ENCODE measurements at regions not wholly inside any gene's neighbourhood (a gene's known extent, or its start where the extent isn't known, plus 50 kb on each side); places are given as distances from the start of the nearest gene placed in this dataset.

GRCh38 chr4:159871141-159871540, 768.3 kb downstream of the RAPGEF2 start:
- TF ChIP-seq, protein P1, sequence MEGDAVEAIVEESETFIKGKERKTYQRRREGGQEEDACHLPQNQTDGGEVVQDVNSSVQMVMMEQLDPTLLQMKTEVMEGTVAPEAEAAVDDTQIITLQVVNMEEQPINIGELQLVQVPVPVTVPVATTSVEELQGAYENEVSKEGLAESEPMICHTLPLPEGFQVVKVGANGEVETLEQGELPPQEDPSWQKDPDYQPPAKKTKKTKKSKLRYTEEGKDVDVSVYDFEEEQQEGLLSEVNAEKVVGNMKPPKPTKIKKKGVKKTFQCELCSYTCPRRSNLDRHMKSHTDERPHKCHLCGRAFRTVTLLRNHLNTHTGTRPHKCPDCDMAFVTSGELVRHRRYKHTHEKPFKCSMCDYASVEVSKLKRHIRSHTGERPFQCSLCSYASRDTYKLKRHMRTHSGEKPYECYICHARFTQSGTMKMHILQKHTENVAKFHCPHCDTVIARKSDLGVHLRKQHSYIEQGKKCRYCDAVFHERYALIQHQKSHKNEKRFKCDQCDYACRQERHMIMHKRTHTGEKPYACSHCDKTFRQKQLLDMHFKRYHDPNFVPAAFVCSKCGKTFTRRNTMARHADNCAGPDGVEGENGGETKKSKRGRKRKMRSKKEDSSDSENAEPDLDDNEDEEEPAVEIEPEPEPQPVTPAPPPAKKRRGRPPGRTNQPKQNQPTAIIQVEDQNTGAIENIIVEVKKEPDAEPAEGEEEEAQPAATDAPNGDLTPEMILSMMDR (IDR thresholded peaks at IDR 0.05; ENCODE audit: borderline replicate concordance, control extremely low read depth, extremely low read depth, insufficient read depth, missing control alignments): no peak
- in situ Hi-C loops (cut with MboI; ENCODE audit: low sequenced_read_pairs, unreplicated experiment): no loop called here
- no peak for DNase-seq (ENCODE audit: low spot score)

GRCh38 chr4:159881158-159881557, 778.3 kb downstream of the RAPGEF2 start:
- no peak for DNase-seq (ENCODE audit: low spot score)
- in situ Hi-C loops (cut with MboI; ENCODE audit: low sequenced_read_pairs, unreplicated experiment): no loop called here
- TF ChIP-seq, protein P1 (IDR thresholded peaks at IDR 0.05; ENCODE audit: borderline replicate concordance, control extremely low read depth, extremely low read depth, insufficient read depth, missing control alignments): no peak

GRCh38 chr4:159884989-159885388, 782.1 kb downstream of the RAPGEF2 start:
- TF ChIP-seq, protein P1 (IDR thresholded peaks at IDR 0.05; ENCODE audit: borderline replicate concordance, control extremely low read depth, extremely low read depth, insufficient read depth, missing control alignments): no peak
- in situ Hi-C loops (cut with MboI; ENCODE audit: low sequenced_read_pairs, unreplicated experiment): no loop called here
- DNase-seq (ENCODE audit: low spot score): no peak

DNA sequence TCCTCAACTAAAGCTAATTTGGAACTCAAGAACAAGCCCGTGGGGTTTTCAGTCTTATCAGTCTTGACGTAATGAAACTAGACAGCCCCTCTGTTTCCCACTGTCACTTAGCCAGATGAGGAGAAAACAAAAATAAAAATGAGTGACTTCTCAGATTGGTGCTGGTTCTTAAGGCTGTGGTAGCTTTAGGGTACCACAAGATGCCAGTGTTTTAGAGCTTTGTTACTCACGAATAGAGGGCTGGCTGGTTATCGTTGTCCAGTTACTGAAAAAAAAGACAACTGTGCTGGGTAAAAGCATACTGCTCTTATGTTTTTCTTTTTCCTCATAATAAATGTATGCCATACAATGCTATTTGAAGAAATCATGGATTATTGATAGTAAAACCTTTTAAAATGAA, 796.7 kb downstream of the RAPGEF2 start:
- in situ Hi-C loops (cut with MboI; ENCODE audit: low sequenced_read_pairs, unreplicated experiment): no loop called here

DNA sequence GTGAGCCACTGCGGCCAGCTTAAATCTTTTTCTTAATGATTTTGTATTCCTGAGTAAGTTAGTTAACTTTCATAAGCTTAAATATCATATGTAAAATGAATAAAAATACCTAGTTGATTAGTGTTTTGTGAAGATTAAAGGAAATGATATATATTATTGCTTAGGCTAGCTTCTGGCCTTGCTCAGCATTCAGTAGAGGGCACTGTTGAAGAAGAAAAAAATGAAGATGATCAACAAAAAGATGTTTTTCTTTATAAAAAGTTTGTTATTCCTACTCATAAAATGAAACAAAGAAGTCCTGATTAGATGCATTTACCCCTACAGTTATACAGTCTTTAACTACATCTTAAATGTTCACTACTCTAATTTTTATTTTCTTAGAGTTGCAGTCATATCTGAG, 797.7 kb downstream of the RAPGEF2 start:
- in situ Hi-C loops (cut with MboI; ENCODE audit: low sequenced_read_pairs, unreplicated experiment): no loop called here

More for the DNA sequence above, 796.7 kb downstream of the RAPGEF2 start:
- TF ChIP-seq, protein P1 (IDR thresholded peaks at IDR 0.05; ENCODE audit: borderline replicate concordance, control extremely low read depth, extremely low read depth, insufficient read depth, missing control alignments): no peak
- DNase-seq (ENCODE audit: low spot score): no peak

DNA sequence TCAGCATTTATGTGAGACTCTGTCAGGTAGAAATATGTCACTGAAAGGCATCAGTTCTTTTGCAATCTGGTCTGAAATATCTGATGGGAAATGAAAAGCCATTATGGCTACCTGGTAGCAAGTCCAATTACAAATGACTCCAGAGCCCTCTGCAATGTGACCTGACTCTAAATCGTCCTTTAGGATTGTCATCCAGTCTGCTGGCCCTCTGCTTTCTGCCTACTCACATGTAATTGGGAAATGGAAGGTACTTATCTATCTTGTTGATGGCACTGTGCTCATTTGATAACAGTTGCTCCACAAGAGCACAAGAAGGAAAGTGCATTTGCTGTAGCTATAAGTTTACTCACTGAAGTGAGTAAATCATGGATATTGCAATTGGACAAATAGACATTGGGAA, 799.8 kb downstream of the RAPGEF2 start:
- no peak for DNase-seq (ENCODE audit: low spot score)
- TF ChIP-seq, protein P1 (IDR thresholded peaks at IDR 0.05; ENCODE audit: borderline replicate concordance, control extremely low read depth, extremely low read depth, insufficient read depth, missing control alignments): no peak
- in situ Hi-C loops (cut with MboI; ENCODE audit: low sequenced_read_pairs, unreplicated experiment): no loop called here

More for the DNA sequence above, 797.7 kb downstream of the RAPGEF2 start:
- no peak for DNase-seq (ENCODE audit: low spot score)
- TF ChIP-seq, protein P1 (IDR thresholded peaks at IDR 0.05; ENCODE audit: borderline replicate concordance, control extremely low read depth, extremely low read depth, insufficient read depth, missing control alignments): no peak

DNA sequence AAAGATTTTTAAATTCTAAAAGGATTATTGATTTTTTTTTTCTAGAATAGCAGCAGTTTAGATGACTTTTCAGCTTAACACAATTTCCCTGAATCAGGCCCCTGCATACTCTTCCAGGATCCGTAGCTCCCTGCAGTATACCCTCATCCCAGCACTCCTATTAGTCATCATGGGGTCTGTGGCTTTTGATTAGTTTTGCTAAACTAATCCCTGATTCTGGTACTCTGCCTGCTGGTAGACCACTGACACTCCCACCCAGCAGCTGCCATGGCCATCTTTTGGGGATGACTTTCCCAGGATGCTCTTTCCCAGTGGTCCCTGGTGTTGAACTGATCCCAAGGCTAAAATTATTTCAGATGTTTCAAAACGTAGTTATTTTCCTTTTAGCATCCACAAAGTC, 802.0 kb downstream of the RAPGEF2 start:
- TF ChIP-seq, protein P1 (IDR thresholded peaks at IDR 0.05; ENCODE audit: borderline replicate concordance, control extremely low read depth, extremely low read depth, insufficient read depth, missing control alignments): no peak
- in situ Hi-C loops (cut with MboI; ENCODE audit: low sequenced_read_pairs, unreplicated experiment): no loop called here
- no peak for DNase-seq (ENCODE audit: low spot score)

Data from GM13976 (cell line).